ENCODE measurements at regions not wholly inside any gene's neighbourhood (a gene's known extent, or its start where the extent isn't known, plus 50 kb on each side); places are given as distances from the start of the nearest gene placed in this dataset.

GRCh38 chr5:68084396-68084795, 131.2 kb upstream of the PIK3R1 start:
- TF ChIP-seq BACH2 (CRISPR knock-in tag; IDR thresholded peaks at IDR 0.05; ENCODE audit: borderline replicate concordance) (no peak), POU6F1 (CRISPR knock-in tag; IDR thresholded peaks at IDR 0.05; ENCODE audit: borderline replicate concordance, low read depth) (no peak), CSRNP3 (CRISPR knock-in tag; IDR thresholded peaks at IDR 0.05) (no peak), ZNF70 (CRISPR knock-in tag; IDR thresholded peaks at IDR 0.05) (no peak), RARB (CRISPR knock-in tag; IDR thresholded peaks at IDR 0.05) (no peak), ZNF565 (CRISPR knock-in tag; conservative IDR thresholded peaks at IDR 0.05; ENCODE audit: low read depth) (no peak), TOX (CRISPR knock-in tag; IDR thresholded peaks at IDR 0.05; ENCODE audit: borderline replicate concordance) (no peak), ESRRG (CRISPR knock-in tag; IDR thresholded peaks at IDR 0.05) (no peak), ZFP30 (CRISPR knock-in tag; IDR thresholded peaks at IDR 0.05) (no peak), CSDC2 (CRISPR knock-in tag; IDR thresholded peaks at IDR 0.05) (no peak)
- TF ChIP-seq, protein P1, sequence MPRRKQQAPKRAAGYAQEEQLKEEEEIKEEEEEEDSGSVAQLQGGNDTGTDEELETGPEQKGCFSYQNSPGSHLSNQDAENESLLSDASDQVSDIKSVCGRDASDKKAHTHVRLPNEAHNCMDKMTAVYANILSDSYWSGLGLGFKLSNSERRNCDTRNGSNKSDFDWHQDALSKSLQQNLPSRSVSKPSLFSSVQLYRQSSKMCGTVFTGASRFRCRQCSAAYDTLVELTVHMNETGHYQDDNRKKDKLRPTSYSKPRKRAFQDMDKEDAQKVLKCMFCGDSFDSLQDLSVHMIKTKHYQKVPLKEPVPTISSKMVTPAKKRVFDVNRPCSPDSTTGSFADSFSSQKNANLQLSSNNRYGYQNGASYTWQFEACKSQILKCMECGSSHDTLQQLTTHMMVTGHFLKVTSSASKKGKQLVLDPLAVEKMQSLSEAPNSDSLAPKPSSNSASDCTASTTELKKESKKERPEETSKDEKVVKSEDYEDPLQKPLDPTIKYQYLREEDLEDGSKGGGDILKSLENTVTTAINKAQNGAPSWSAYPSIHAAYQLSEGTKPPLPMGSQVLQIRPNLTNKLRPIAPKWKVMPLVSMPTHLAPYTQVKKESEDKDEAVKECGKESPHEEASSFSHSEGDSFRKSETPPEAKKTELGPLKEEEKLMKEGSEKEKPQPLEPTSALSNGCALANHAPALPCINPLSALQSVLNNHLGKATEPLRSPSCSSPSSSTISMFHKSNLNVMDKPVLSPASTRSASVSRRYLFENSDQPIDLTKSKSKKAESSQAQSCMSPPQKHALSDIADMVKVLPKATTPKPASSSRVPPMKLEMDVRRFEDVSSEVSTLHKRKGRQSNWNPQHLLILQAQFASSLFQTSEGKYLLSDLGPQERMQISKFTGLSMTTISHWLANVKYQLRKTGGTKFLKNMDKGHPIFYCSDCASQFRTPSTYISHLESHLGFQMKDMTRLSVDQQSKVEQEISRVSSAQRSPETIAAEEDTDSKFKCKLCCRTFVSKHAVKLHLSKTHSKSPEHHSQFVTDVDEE (CRISPR knock-in tag; IDR thresholded peaks at IDR 0.05), result no peak
- ATAC-seq, result no peak

DNA sequence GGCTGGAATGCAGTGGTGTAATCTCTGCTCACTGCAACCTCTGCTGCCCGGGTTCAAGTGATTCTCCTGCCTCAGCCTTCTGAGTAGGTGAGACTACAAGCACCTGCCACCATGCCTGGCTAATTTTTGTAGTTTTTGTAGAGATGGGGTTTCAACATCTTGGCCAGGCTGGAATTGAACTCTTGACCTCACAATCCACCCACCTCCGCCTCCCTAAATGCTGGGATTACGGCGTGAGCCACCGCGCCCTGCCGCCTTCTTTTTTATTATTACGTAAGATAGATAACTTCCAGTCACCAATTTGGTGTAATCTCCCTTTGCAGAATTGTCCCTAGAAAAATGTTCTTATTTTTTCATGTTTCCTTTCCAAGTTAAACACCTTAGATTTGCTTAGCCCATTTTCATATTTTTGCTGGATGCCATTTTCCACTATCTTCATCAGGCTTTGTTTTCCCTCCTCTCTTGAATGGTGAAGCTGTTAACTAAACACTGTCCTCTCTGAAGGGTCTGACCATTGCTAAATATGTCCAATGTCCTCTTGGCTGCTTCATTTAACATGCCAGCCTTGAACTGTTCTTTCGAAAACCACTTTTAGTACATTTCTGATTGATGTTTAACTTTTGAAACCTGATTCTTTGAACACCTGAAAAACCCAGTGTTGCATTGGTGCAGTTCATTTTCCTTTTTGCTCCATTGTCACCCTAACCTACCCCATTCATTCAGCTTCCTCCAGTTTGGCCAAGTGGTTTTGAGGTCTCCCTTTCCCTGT, 135.1 kb upstream of the PIK3R1 start:
- no peak for ATAC-seq
- no peak for TF ChIP-seq ISL1 (CRISPR knock-in tag; IDR thresholded peaks at IDR 0.05)
- no peak for TF ChIP-seq ZFP30 (CRISPR knock-in tag; IDR thresholded peaks at IDR 0.05)
- no peak for TF ChIP-seq CSRNP3 (CRISPR knock-in tag; IDR thresholded peaks at IDR 0.05)
- no peak for TF ChIP-seq TCF4 (CRISPR knock-in tag; IDR thresholded peaks at IDR 0.05; ENCODE audit: borderline replicate concordance)
- no peak for TF ChIP-seq BACH2 (CRISPR knock-in tag; IDR thresholded peaks at IDR 0.05; ENCODE audit: borderline replicate concordance)
- TF ChIP-seq ESRRG (CRISPR knock-in tag; IDR thresholded peaks at IDR 0.05), result no peak
- no peak for TF ChIP-seq ARNTL (CRISPR knock-in tag; IDR thresholded peaks at IDR 0.05; ENCODE audit: borderline replicate concordance, low read depth)
- no peak for TF ChIP-seq ZC3H10 (CRISPR knock-in tag; IDR thresholded peaks at IDR 0.05)
- no peak for TF ChIP-seq CREB5 (CRISPR knock-in tag; IDR thresholded peaks at IDR 0.05; ENCODE audit: low read depth)
- no peak for TF ChIP-seq ZFP3 (CRISPR knock-in tag; IDR thresholded peaks at IDR 0.05)
- no peak for TF ChIP-seq POU6F1 (CRISPR knock-in tag; IDR thresholded peaks at IDR 0.05; ENCODE audit: borderline replicate concordance, low read depth)
- TF ChIP-seq, protein P2, sequence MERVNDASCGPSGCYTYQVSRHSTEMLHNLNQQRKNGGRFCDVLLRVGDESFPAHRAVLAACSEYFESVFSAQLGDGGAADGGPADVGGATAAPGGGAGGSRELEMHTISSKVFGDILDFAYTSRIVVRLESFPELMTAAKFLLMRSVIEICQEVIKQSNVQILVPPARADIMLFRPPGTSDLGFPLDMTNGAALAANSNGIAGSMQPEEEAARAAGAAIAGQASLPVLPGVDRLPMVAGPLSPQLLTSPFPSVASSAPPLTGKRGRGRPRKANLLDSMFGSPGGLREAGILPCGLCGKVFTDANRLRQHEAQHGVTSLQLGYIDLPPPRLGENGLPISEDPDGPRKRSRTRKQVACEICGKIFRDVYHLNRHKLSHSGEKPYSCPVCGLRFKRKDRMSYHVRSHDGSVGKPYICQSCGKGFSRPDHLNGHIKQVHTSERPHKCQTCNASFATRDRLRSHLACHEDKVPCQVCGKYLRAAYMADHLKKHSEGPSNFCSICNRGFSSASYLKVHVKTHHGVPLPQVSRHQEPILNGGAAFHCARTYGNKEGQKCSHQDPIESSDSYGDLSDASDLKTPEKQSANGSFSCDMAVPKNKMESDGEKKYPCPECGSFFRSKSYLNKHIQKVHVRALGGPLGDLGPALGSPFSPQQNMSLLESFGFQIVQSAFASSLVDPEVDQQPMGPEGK (CRISPR knock-in tag; IDR thresholded peaks at IDR 0.05; ENCODE audit: borderline replicate concordance), result no peak
- no peak for TF ChIP-seq PPARA (CRISPR knock-in tag; IDR thresholded peaks at IDR 0.05; ENCODE audit: borderline replicate concordance)
- TF ChIP-seq ZNF8 (CRISPR knock-in tag; IDR thresholded peaks at IDR 0.05), result no peak
- no peak for TF ChIP-seq ZNF70 (CRISPR knock-in tag; IDR thresholded peaks at IDR 0.05)

Measured in SK-N-SH treated with all-trans-retinoic acid at 6 μM for 48 hours (cell line).